LNCaP clone FGC (cell line): ENCODE measurements at regions not wholly inside any gene's neighbourhood (a gene's known extent, or its start where the extent isn't known, plus 50 kb on each side); places are given as distances from the start of the nearest gene placed in this dataset.
A peak's percentile ranks its signal among the peaks of the same experiment; 100 is the strongest.

Experiments used
- DNase-seq: peaks from one replicate; pipeline ENCODE4 v3.0.0-alpha.2; 2011; ENCODE audit warnings: low read depth
- H3K4me3 ChIP-seq: 2 replicates; pipeline ENCODE4 v1.5.1; 2011; ENCODE audit warnings: mild to moderate bottlenecking, low read depth, low read length, control low read depth
- CTCF ChIP-seq: IDR thresholded peaks from 2 replicates; pipeline ENCODE4 v1.5.1; 2012; ENCODE audit warnings: mild to moderate bottlenecking; ENCODE audit not compliant: control insufficient read depth, insufficient read depth; ENCODE audit errors: extremely low read depth

GRCh38 chr9:26537211-26537610 lies 355.4 kb downstream of the CAAP1 start:
- H3K4me3 ChIP-seq: no peak overlapping the region
- TF ChIP-seq CTCF: no peak
- DNase-seq: no peak

GRCh38 chr9:26535151-26535550 lies 357.5 kb downstream of the CAAP1 start:
- DNase-seq: no peak
- no peak for TF ChIP-seq CTCF
- no peak overlapping the region for H3K4me3 ChIP-seq

DNA sequence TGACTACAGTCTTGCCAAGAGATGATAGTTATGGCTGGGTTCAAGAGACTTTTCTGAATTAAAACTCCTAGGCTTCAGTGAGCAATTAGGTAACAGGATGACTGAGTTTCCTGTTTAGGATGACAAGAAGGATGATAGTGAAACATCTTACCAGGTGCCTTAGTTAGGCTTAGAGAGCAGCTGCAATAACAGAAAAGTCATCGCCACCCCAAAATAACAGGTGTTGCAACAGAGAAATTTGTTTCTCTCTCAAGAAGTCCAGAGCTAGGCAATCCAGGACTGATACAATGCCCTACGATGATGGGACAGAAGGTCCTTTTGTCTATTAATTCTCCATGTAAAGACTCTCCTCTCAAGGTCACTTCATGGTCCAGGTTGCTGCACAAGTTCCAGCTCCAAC lies 361.8 kb downstream of the CAAP1 start:
- TF ChIP-seq CTCF: no peak
- no peak overlapping the region for H3K4me3 ChIP-seq
- DNase-seq: no peak

GRCh38 chr9:26527931-26528330 lies 364.7 kb downstream of the CAAP1 start:
- no peak overlapping the region for H3K4me3 ChIP-seq
- DNase-seq: no peak
- TF ChIP-seq CTCF: no peak

DNA sequence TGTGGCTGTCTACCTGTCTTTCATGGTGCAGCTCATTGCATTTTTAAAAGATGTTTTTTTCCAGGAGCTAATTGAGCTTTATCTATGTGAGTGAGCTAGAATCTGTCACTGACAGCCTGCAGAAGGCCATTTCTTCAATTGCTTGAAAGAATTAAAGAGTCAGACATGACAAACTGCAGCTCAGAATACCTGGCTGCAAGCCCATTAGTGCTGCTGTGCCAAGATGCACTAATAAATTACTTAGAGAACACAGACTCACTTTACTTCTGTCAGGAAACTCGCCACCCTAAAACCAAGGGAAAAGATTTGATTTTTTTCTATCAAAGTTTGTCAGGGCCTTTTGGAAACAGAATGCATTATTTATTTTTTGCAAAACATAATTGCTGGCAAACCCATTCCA lies 368.3 kb downstream of the CAAP1 start:
- TF ChIP-seq CTCF: no peak

DNA sequence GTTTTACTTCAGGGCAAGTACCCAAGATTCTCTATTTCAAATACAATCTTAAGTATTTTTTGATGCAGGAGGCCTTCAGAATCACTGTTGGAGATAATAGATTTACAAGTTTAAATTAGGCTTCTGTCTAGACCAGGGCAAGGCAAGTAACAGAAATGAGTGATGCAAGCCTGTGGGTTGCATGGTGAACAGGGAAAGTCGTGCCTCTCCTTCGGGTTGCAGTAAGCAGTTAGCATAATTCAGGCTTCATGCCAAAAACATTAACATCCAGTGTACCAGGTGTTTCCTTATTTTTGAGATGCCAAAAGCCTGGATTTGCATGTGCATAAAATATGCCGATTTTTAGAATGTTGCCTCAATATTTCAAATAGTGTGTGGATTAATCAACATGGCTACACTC lies 369.0 kb downstream of the CAAP1 start:
- H3K4me3 ChIP-seq: no peak overlapping the region
- DNase-seq: no peak
- TF ChIP-seq CTCF: no peak

More for the DNA sequence above, 368.3 kb downstream of the CAAP1 start:
- H3K4me3 ChIP-seq: no peak overlapping the region
- peak; percentile 70 for DNase-seq

DNA sequence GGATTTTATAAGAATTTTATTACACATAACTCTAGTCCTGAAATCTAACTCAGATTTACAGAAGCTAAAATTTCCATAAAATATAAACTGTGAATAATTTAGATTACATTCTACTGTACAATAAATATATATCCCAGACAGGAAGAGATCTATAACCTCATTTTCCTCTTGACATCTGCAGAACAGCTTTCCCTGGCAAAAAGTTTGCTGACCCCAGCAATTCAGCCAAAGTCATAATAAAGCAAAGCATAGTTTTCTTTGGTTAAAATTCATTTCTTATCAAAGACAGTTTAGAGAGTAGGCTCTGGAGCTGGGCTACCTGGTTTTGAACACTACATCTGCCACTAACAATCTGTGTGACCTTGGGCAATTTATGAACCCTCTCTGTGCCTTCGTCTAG lies 372.5 kb downstream of the CAAP1 start:
- no peak for TF ChIP-seq CTCF
- no peak for DNase-seq

More for the DNA sequence above, 372.5 kb downstream of the CAAP1 start:
- no peak overlapping the region for H3K4me3 ChIP-seq
